ENCODE measurements at regions not wholly inside any gene's neighbourhood (a gene's known extent, or its start where the extent isn't known, plus 50 kb on each side); places are given as distances from the start of the nearest gene placed in this dataset.
"Not testable (repeated sequence)": the region's sequence is repeated elsewhere in the genome, so short reads cannot be mapped to it uniquely, and the experiment has no call there.

DNA sequence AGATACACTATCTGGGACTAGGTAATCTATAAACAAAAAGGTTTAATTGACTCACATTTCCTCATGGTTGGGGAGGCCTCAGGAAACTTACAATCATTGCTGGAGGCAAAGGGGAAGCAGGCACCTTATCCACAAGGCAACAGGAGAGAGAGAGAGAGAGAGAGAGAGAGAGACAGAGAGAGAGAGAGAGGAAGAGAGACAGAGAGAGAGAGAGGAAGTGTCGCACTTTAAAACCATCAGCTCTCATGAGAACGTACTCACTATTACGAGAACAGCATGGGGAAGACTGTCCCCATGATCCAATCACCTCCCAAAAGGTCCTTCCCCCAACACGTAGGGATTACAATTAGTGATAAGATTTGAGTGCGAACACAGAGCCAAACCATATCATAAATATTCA, 253.5 kb upstream of the TRIB2 start:
- no peak overlapping the region for H3K27ac Mint-ChIP-seq (ENCODE audit: unreplicated experiment)
- TF ChIP-seq, protein P1, sequence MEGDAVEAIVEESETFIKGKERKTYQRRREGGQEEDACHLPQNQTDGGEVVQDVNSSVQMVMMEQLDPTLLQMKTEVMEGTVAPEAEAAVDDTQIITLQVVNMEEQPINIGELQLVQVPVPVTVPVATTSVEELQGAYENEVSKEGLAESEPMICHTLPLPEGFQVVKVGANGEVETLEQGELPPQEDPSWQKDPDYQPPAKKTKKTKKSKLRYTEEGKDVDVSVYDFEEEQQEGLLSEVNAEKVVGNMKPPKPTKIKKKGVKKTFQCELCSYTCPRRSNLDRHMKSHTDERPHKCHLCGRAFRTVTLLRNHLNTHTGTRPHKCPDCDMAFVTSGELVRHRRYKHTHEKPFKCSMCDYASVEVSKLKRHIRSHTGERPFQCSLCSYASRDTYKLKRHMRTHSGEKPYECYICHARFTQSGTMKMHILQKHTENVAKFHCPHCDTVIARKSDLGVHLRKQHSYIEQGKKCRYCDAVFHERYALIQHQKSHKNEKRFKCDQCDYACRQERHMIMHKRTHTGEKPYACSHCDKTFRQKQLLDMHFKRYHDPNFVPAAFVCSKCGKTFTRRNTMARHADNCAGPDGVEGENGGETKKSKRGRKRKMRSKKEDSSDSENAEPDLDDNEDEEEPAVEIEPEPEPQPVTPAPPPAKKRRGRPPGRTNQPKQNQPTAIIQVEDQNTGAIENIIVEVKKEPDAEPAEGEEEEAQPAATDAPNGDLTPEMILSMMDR (IDR thresholded peaks at IDR 0.05; ENCODE audit: partially characterized antibody, unreplicated experiment): no peak
- no peak overlapping the region for H3K4me3 Mint-ChIP-seq (ENCODE audit: unreplicated experiment)
- H3K36me3 Mint-ChIP-seq (ENCODE audit: unreplicated experiment): peaks cover 8% of the 10 kb centered on the region
- no peak for DNase-seq
- H3K4me1 Mint-ChIP-seq (ENCODE audit: low read depth, unreplicated experiment): no peaks in the 10 kb centered on the region
- no peaks in the 10 kb centered on the region for H3K27me3 Mint-ChIP-seq (ENCODE audit: unreplicated experiment)
- peaks cover 2% of the 10 kb centered on the region for H3K9me3 Mint-ChIP-seq (ENCODE audit: unreplicated experiment)

DNA sequence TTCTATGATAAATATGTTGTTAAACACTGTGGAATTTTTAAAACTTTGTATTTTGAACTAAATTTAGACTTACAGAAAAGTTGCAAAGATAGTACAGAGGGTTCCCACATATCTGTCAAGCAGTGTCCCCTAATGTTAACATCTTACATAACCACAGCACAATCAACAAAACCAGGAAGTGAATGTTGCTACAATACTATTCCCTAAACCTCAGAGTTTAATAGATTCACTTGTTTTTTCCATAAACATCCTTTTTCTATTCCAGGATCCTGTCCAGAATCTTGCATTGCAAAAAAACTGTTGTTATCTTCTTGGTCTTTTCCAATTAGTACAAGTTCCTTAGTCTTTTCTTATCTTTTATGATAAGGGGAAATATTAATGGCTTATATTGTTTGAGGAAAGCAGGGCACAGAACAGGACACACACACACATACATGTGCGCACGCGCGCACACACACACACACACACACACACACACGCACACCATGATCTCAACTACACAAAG, 251.1 kb upstream of the TRIB2 start:
- Mint-ChIP-seq H3K27ac (ENCODE audit: unreplicated experiment) (no peak overlapping the region), H3K4me3 (ENCODE audit: unreplicated experiment) (no peak overlapping the region), H3K27me3 (ENCODE audit: unreplicated experiment) (no peaks in the 10 kb centered on the region), H3K9me3 (ENCODE audit: unreplicated experiment) (peaks cover 2% of the 10 kb centered on the region), H3K36me3 (ENCODE audit: unreplicated experiment) (peaks cover 8% of the 10 kb centered on the region), H3K4me1 (ENCODE audit: low read depth, unreplicated experiment) (no peaks in the 10 kb centered on the region)
- DNase-seq: no peak
- TF ChIP-seq, protein P1 (IDR thresholded peaks at IDR 0.05; ENCODE audit: partially characterized antibody, unreplicated experiment): no peak

DNA sequence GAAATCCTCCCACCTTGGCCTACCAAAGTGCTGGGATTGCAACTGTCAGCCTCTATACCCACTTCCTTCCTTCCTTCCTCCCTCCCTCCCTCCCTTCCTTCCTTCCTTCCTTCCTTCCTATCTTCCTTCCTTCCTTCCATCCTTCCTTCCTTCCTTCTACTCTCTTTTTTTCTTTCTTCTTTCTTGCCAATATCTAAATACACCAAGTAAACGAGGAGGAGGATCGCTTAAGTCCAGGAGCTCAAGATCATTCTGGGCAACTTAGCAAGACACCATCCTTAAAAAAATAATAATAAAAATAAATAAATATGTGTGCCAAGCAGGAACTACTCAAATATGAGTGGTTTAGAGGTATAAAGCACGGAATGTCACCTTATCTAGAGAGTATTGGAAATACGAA, 249.4 kb upstream of the TRIB2 start:
- Mint-ChIP-seq H3K4me1 (ENCODE audit: low read depth, unreplicated experiment) (no peaks in the 10 kb centered on the region), H3K27me3 (ENCODE audit: unreplicated experiment) (no peaks in the 10 kb centered on the region), H3K27ac (ENCODE audit: unreplicated experiment) (no peak overlapping the region), H3K36me3 (ENCODE audit: unreplicated experiment) (no peaks in the 10 kb centered on the region), H3K9me3 (ENCODE audit: unreplicated experiment) (peaks cover 2% of the 10 kb centered on the region), H3K4me3 (ENCODE audit: unreplicated experiment) (no peak overlapping the region)
- DNase-seq: no peak
- TF ChIP-seq, protein P1 (IDR thresholded peaks at IDR 0.05; ENCODE audit: partially characterized antibody, unreplicated experiment): no peak

DNA sequence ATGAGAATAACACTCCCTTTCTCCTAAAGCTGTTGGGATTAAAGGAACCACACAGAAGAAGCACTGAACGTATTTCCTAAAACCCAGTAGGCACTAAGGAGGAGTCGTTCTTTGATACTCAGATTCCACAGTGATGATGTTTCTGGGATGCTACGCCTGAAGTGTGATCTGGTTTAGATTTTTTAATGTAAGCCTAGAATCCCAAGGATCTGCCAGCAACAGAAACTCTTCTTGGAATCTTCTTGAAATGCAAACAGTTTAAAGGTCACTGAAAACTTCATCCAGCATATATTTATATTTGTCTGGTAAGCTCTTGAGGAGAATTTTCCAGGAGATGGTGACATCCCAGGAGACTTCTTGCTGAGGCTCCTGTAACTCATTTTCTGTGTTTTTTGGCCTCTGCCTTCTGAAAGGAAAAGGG, 247.6 kb upstream of the TRIB2 start:
- Mint-ChIP-seq H3K27me3 (ENCODE audit: unreplicated experiment) (no peaks in the 10 kb centered on the region), H3K9me3 (ENCODE audit: unreplicated experiment) (peaks cover 2% of the 10 kb centered on the region), H3K36me3 (ENCODE audit: unreplicated experiment) (no peaks in the 10 kb centered on the region), H3K27ac (ENCODE audit: unreplicated experiment) (no peak overlapping the region), H3K4me3 (ENCODE audit: unreplicated experiment) (no peak overlapping the region), H3K4me1 (ENCODE audit: low read depth, unreplicated experiment) (no peaks in the 10 kb centered on the region)
- DNase-seq: no peak
- TF ChIP-seq, protein P1 (IDR thresholded peaks at IDR 0.05; ENCODE audit: partially characterized antibody, unreplicated experiment): no peak

DNA sequence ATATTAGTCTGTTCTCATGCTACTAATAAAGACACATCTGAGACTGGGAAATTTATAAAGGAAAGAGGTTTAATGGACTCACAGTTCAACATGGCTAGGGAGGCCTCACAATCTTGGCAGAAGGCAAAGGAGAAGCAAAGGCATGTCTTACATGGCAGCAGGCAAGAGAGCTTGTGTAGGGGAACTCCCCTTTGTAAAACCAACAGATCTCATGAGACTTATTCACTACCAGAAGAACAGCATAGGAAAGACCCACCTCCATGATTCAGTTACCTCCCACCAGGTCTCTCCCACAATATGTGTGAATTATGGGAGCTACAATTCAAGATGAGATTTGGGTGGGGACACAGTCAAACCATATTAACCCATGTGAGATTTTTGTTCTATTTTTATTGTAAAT, 244.5 kb upstream of the TRIB2 start:
- H3K9me3 Mint-ChIP-seq (ENCODE audit: unreplicated experiment); H3K27ac Mint-ChIP-seq (ENCODE audit: unreplicated experiment); H3K27me3 Mint-ChIP-seq (ENCODE audit: unreplicated experiment); H3K4me3 Mint-ChIP-seq (ENCODE audit: unreplicated experiment); DNase-seq; H3K4me1 Mint-ChIP-seq (ENCODE audit: low read depth, unreplicated experiment); H3K36me3 Mint-ChIP-seq (ENCODE audit: unreplicated experiment): not testable (repeated sequence)
